Keratinocyte (primary cell): ENCODE measurements at regions not wholly inside any gene's neighbourhood (a gene's known extent, or its start where the extent isn't known, plus 50 kb on each side); places are given as distances from the start of the nearest gene placed in this dataset.

Experiments
- CTCF ChIP-seq, 3 experiments: IDR thresholded peaks in 1 of 3; conservative IDR thresholded peaks in 1 of 3; optimal IDR thresholded peaks in 1 of 3; 2 replicates in 2 of 3; 3 replicates in 1 of 3; pipeline versions ENCODE3 to v1.5.1; 2011; ENCODE audit warnings: low read length in 3 of 3, mild to moderate bottlenecking in 3 of 3, moderate library complexity in 2 of 3, control low read depth in 1 of 3, inconsistent platforms in 1 of 3; ENCODE audit not compliant: insufficient read depth in 2 of 3; ENCODE audit errors: extremely low read depth in 1 of 3
- EZH2 ChIP-seq: IDR thresholded peaks from one replicate; pipeline ENCODE4 v1.6.1; 2012; ENCODE audit warnings: inconsistent platforms, mild to moderate bottlenecking, low read length, moderate library complexity

GRCh38 chr12:72102150-72102549 lies 163.5 kb downstream of the TPH2 start:
- TF ChIP-seq CTCF (optimal IDR thresholded peaks at IDR 0.05 in 1 of 3, IDR thresholded peaks at IDR 0.05 in 1 of 3, conservative IDR thresholded peaks at IDR 0.05 in 1 of 3; ENCODE audit: extremely low read depth in 1 of 3, insufficient read depth in 2 of 3, low read length in 3 of 3) (no peak), EZH2 (no peak)
